Activated CD8-positive, alpha-beta T cell treated with anti-CD3 and anti-CD28 coated beads for 36 hours (primary cell): ENCODE measurements at regions not wholly inside any gene's neighbourhood (a gene's known extent, or its start where the extent isn't known, plus 50 kb on each side); places are given as distances from the start of the nearest gene placed in this dataset.

ENCODE experiments used
- ATAC-seq: fragments of 200-7000 bp; cut with Tn5 transposase; one replicate; pipeline ENCODE4 v1.10.0; 2021; ENCODE audit warnings: mild to moderate bottlenecking, moderate library complexity
- CTCF ChIA-PET: fragments of 350-600 bp; sonication (Branson Sonifier 250); formaldehyde crosslinking; loops from one replicate; lab custom pipeline; 2021; ENCODE audit warnings: antibody characterized with exemption; lab: Charles Lee
- POLR2A ChIA-PET: fragments of 350-600 bp; sonication (Branson Sonifier 250); formaldehyde crosslinking; loops from one replicate; lab custom pipeline; 2021; ENCODE audit warnings: antibody characterized with exemption; lab: Charles Lee
- DNase-seq: peaks from one replicate; pipeline ENCODE4 v3.0.0-alpha.2; 2020
- H3K27ac Mint-ChIP-seq: one replicate; pipeline ENCODE4 v1.8.0; 2021; ENCODE audit warnings: mild to moderate bottlenecking, mixed read lengths
- H3K27me3 Mint-ChIP-seq: one replicate; pipeline ENCODE4 v1.8.0; 2021; ENCODE audit warnings: mixed read lengths
- H3K36me3 Mint-ChIP-seq: one replicate; pipeline ENCODE4 v1.8.0; 2021; ENCODE audit warnings: low read depth, mixed read lengths
- H3K4me1 Mint-ChIP-seq: one replicate; pipeline ENCODE4 v1.8.0; 2021; ENCODE audit warnings: low read depth, mixed read lengths
- H3K4me3 Mint-ChIP-seq: one replicate; pipeline ENCODE4 v1.8.0; 2021; ENCODE audit warnings: mild to moderate bottlenecking, moderate library complexity, mixed read lengths
- H3K9me3 Mint-ChIP-seq: one replicate; pipeline ENCODE4 v1.8.0; 2021; ENCODE audit warnings: mixed read lengths
- CTCF ChIP-seq: fragments of 200-600 bp; IDR thresholded peaks from one replicate; pipeline ENCODE4 v1.8.0; 2022; ENCODE audit warnings: antibody characterized with exemption, mild to moderate bottlenecking
- intact Hi-C: fragments of 100-400 bp; cut with micrococcal nuclease; formaldehyde crosslinking; loops from one replicate; pipeline ENCODE4 v1.10.0; 2022

GRCh38 chrX:124606724-124607123 is 260.4 kb downstream of the SH2D1A start:
- Mint-ChIP-seq H3K27me3 (no peaks in the 10 kb centered on the region), H3K36me3 (no peaks in the 10 kb centered on the region), H3K9me3 (no peaks in the 10 kb centered on the region), H3K4me3 (no peak overlapping the region), H3K4me1 (no peaks in the 10 kb centered on the region), H3K27ac (no peak overlapping the region)
- DNase-seq (no peak), ATAC-seq (no peak)
- intact Hi-C loops: no loop called here
- CTCF ChIA-PET: no interaction called here
- POLR2A ChIA-PET: no interaction called here
- no peak for TF ChIP-seq CTCF

- TF ChIP-seq CTCF: no peak
- CTCF ChIA-PET: no interaction called here
- Mint-ChIP-seq H3K27ac (no peak overlapping the region), H3K27me3 (no peaks in the 10 kb centered on the region), H3K36me3 (no peaks in the 10 kb centered on the region), H3K4me1 (no peaks in the 10 kb centered on the region), H3K4me3 (no peak overlapping the region), H3K9me3 (no peaks in the 10 kb centered on the region)
- ATAC-seq: no peak
- POLR2A ChIA-PET: no interaction called here
- intact Hi-C loops: no loop called here
- no peak for DNase-seq
Observed at GRCh38 chrX:124619710-124620109, 273.3 kb downstream of the SH2D1A start.

- Mint-ChIP-seq H3K9me3 (no peaks in the 10 kb centered on the region), H3K4me1 (no peaks in the 10 kb centered on the region), H3K27ac (no peak overlapping the region), H3K4me3 (no peak overlapping the region), H3K36me3 (no peaks in the 10 kb centered on the region), H3K27me3 (no peaks in the 10 kb centered on the region)
- intact Hi-C loops: no loop called here
- POLR2A ChIA-PET: no interaction called here
- no peak for TF ChIP-seq CTCF
- no peak for DNase-seq
- no peak for ATAC-seq
- CTCF ChIA-PET: no interaction called here
Observed at GRCh38 chrX:124634363-124634762, 288.0 kb downstream of the SH2D1A start.

- H3K9me3 Mint-ChIP-seq: no peaks in the 10 kb centered on the region
- no peak overlapping the region for H3K4me3 Mint-ChIP-seq
- H3K4me1 Mint-ChIP-seq: peaks cover 2% of the 10 kb centered on the region
- ATAC-seq (peak; percentile 27), DNase-seq (no peak)
- H3K36me3 Mint-ChIP-seq: no peaks in the 10 kb centered on the region
- intact Hi-C loops: no loop called here
- ChIA-PET CTCF (no interaction called here), POLR2A (no interaction called here)
- H3K27ac Mint-ChIP-seq: no peak overlapping the region
- no peaks in the 10 kb centered on the region for H3K27me3 Mint-ChIP-seq
- TF ChIP-seq CTCF: no peak
Observed at GRCh38 chrX:124641737-124642491, 295.6 kb downstream of the SH2D1A start.

- Mint-ChIP-seq H3K27ac (no peak overlapping the region), H3K9me3 (no peaks in the 10 kb centered on the region), H3K36me3 (no peaks in the 10 kb centered on the region), H3K4me3 (no peak overlapping the region), H3K27me3 (no peaks in the 10 kb centered on the region), H3K4me1 (peaks cover 2% of the 10 kb centered on the region)
- intact Hi-C loops: no loop called here
- ATAC-seq: no peak
- no peak for DNase-seq
- ChIA-PET CTCF (no interaction called here), POLR2A (no interaction called here)
- no peak for TF ChIP-seq CTCF
Observed at GRCh38 chrX:124646403-124646802, 300.0 kb downstream of the SH2D1A start.
